ENCODE measurements at regions not wholly inside any gene's neighbourhood (a gene's known extent, or its start where the extent isn't known, plus 50 kb on each side); places are given as distances from the start of the nearest gene placed in this dataset.

DNA sequence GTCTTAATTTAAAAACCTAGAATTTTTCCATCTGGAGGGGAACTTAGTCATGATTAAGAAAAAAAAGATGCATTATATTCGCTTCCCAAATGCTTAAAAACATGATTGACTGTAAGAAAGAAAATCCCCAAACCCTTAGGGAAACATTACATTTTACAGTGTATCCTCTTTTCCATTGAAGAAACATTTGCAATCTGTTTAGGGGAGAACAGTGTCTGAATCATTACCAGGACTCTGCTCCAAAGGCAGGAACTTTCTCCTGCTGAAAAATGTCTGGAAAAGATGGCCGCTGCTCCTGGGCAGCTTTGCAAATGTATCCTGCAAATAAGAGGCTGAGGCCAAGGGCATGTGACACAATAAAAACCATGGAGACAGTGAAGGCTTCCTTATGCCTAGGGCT lies 173.7 kb downstream of the BUB3 start:
- TF ChIP-seq, protein P1, sequence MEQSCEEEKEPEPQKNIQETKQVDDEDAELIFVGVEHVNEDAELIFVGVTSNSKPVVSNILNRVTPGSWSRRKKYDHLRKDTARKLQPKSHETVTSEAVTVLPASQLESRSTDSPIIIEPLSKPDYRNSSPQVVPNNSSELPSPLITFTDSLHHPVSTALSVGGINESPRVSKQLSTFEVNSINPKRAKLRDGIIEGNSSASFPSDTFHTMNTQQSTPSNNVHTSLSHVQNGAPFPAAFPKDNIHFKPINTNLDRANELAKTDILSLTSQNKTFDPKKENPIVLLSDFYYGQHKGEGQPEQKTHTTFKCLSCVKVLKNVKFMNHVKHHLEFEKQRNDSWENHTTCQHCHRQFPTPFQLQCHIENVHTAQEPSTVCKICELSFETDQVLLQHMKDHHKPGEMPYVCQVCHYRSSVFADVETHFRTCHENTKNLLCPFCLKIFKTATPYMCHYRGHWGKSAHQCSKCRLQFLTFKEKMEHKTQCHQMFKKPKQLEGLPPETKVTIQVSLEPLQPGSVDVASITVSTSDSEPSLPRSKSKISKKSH (CRISPR knock-in tag; IDR thresholded peaks at IDR 0.05): no peak
- no peak for TF ChIP-seq MAFF (IDR thresholded peaks at IDR 0.05; ENCODE audit: low read length)
- TF ChIP-seq ZC3H4 (CRISPR knock-in tag; IDR thresholded peaks at IDR 0.05; ENCODE audit: borderline replicate concordance): no peak
- TF ChIP-seq, protein P2, sequence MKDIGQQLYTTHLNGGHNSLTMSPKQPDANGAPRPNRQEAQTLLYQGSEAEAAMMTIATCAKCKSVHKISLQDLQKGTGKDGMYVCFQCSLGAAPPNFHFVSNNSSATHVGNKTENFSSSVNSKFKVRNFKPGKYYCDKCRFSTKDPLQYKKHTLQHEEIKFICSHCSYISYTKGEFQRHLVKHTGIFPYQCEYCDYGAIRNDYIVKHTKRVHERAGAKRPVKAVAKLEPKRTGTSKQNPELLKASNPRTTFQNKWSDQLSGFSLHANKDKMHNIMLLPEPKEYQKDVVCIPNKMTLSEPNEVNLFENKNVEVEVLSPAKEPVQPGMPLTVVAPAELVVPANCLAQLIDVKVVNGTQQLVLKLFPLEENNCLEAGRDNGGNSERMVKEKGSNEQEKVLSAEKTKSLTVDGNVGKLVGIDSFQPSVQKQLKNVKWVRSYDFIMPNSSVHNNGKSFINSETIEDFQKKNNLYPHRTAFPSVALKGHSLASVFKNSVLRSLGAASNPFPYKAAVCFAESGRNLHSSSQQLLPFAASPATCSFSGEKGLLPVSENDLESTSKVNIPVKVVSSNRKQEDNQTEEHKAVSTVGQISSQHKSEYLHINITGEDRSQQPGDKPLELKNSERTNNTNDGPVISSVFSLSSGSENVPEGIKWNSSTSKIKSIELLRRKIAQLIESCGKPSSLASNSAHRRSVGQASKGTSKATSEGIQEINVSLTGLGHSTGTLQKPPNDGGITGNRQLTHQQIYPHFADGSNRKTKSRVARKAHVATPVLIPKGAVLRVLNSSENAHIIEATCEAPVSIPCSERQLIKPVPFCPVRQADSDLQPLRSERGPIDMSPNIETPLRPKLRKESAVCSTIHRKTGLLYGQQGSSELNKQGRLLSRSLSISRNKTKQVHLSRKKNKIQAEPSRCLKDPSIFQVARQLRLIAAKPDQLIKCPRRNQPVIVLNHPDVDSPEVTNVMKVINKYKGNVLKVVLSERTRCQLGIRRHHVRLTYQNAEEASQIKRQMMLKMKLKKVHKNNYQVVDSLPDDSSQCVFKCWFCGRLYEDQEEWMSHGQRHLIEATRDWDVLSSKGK (CRISPR knock-in tag; IDR thresholded peaks at IDR 0.05): no peak
- no peak for TF ChIP-seq CHD2 (IDR thresholded peaks at IDR 0.05; ENCODE audit: low read depth, low read length)
- TF ChIP-seq ZNF778 (CRISPR knock-in tag; IDR thresholded peaks at IDR 0.05): no peak
- TF ChIP-seq, protein P3, sequence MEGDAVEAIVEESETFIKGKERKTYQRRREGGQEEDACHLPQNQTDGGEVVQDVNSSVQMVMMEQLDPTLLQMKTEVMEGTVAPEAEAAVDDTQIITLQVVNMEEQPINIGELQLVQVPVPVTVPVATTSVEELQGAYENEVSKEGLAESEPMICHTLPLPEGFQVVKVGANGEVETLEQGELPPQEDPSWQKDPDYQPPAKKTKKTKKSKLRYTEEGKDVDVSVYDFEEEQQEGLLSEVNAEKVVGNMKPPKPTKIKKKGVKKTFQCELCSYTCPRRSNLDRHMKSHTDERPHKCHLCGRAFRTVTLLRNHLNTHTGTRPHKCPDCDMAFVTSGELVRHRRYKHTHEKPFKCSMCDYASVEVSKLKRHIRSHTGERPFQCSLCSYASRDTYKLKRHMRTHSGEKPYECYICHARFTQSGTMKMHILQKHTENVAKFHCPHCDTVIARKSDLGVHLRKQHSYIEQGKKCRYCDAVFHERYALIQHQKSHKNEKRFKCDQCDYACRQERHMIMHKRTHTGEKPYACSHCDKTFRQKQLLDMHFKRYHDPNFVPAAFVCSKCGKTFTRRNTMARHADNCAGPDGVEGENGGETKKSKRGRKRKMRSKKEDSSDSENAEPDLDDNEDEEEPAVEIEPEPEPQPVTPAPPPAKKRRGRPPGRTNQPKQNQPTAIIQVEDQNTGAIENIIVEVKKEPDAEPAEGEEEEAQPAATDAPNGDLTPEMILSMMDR (IDR thresholded peaks at IDR 0.05 in 2 of 3, conservative IDR thresholded peaks at IDR 0.05 in 1 of 3; ENCODE audit: insufficient read depth in 2 of 3, low read depth in 1 of 3, low read length in 3 of 3): no peak
- no peak for TF ChIP-seq FOXJ3 (CRISPR knock-in tag; IDR thresholded peaks at IDR 0.05)
- no peak for TF ChIP-seq ZNF12 (CRISPR knock-in tag; IDR thresholded peaks at IDR 0.05)
- TF ChIP-seq TAF1 (IDR thresholded peaks at IDR 0.05; ENCODE audit: control insufficient read depth, extremely low read depth, insufficient read depth, low read length, severe bottlenecking): no peak
